BJ (cell line): ENCODE measurements at regions not wholly inside any gene's neighbourhood (a gene's known extent, or its start where the extent isn't known, plus 50 kb on each side); places are given as distances from the start of the nearest gene placed in this dataset.

Experiments
- CTCF ChIA-PET: fragments of 350-600 bp; formaldehyde crosslinking; extraction: SDS; loops from one replicate; lab custom pipeline; 2021; ENCODE audit warnings: antibody characterized with exemption, inconsistent platforms; lab: Yijun Ruan, JAX
- POLR2A ChIA-PET: fragments of 300-600 bp; sonication (Branson Sonifier 250); formaldehyde crosslinking; extraction: SDS; loops from one replicate; lab custom pipeline; 2021; ENCODE audit warnings: antibody characterized with exemption; lab: Charles Lee
- DNase-seq: peaks from one replicate; pipeline ENCODE4 v3.0.0-alpha.2; 2011; ENCODE audit warnings: low read depth
- H3K27me3 ChIP-seq: 2 replicates; pipeline ENCODE4 v1.6.0; 2011; ENCODE audit warnings: low read length; ENCODE audit not compliant: control insufficient read depth, insufficient read depth
- H3K36me3 ChIP-seq: 2 replicates; pipeline ENCODE4 v1.5.1; 2011; ENCODE audit warnings: low read length; ENCODE audit not compliant: control insufficient read depth, insufficient read depth
- H3K4me3 ChIP-seq: 2 replicates; pipeline ENCODE4 v1.5.1; 2011; ENCODE audit warnings: low read depth, mild to moderate bottlenecking, control low read depth, low read length
- CTCF ChIP-seq: IDR thresholded peaks from 2 replicates; pipeline ENCODE4 v1.5.1; 2011; ENCODE audit warnings: low read depth, mild to moderate bottlenecking, control low read depth, inconsistent platforms, low read length, moderate library complexity; ENCODE audit not compliant: insufficient read depth

GRCh38 chr11:86134580-86135318, 65.9 kb upstream of the PICALM start:
- Histone ChIP-seq H3K27me3 (no peaks in the 10 kb centered on the region), H3K36me3 (no peaks in the 10 kb centered on the region), H3K4me3 (no peak overlapping the region)
- no peak for TF ChIP-seq CTCF
- CTCF ChIA-PET, result interaction anchor here (1.3 kb wide), 1 partner anchor 15 kb away, joined by 3 read pairs; no protein-coding TSS in a partner anchor
- POLR2A ChIA-PET, result no interaction called here
- no peak for DNase-seq

- no peak for DNase-seq
- ChIA-PET CTCF (interaction anchor here (1.6 kb wide), 1 partner anchor 8 kb away, joined by 3 read pairs; no protein-coding TSS in a partner anchor), POLR2A (no interaction called here)
- no peaks in the 10 kb centered on the region for H3K36me3 ChIP-seq
- H3K27me3 ChIP-seq, result no peaks in the 10 kb centered on the region
- no peak for TF ChIP-seq CTCF
- no peak overlapping the region for H3K4me3 ChIP-seq
Observed at GRCh38 chr11:86132667-86133249, 63.9 kb upstream of the PICALM start.

- CTCF ChIA-PET, result no interaction called here
- H3K4me3 ChIP-seq, result no peak overlapping the region
- POLR2A ChIA-PET, result no interaction called here
- DNase-seq, result no peak
- TF ChIP-seq CTCF, result no peak
- no peaks in the 10 kb centered on the region for H3K36me3 ChIP-seq
- no peaks in the 10 kb centered on the region for H3K27me3 ChIP-seq
Observed at GRCh38 chr11:86129740-86130540, 61.1 kb upstream of the PICALM start.

- DNase-seq, result no peak
- no peak overlapping the region for H3K4me3 ChIP-seq
- H3K27me3 ChIP-seq, result no peaks in the 10 kb centered on the region
- no peaks in the 10 kb centered on the region for H3K36me3 ChIP-seq
- ChIA-PET CTCF (interaction anchor here (1.5 kb wide), 1 partner anchor 14 kb away, joined by 4 read pairs; no protein-coding TSS in a partner anchor), POLR2A (no interaction called here)
- TF ChIP-seq CTCF, result no peak
Observed at GRCh38 chr11:86128914-86129313, 60.0 kb upstream of the PICALM start.

GRCh38 chr11:86126862-86127261, 58.0 kb upstream of the PICALM start:
- TF ChIP-seq CTCF, result no peak
- DNase-seq, result no peak
- ChIA-PET POLR2A (no interaction called here), CTCF (no interaction called here)
- Histone ChIP-seq H3K4me3 (no peak overlapping the region), H3K36me3 (no peaks in the 10 kb centered on the region), H3K27me3 (no peaks in the 10 kb centered on the region)
